ES-I3 (cell line): ENCODE measurements at regions not wholly inside any gene's neighbourhood (a gene's known extent, or its start where the extent isn't known, plus 50 kb on each side); places are given as distances from the start of the nearest gene placed in this dataset.

ENCODE experiments used
- H3K36me3 ChIP-seq: 2 replicates; pipeline ENCODE4 v1.6.1; 2013; ENCODE audit warnings: mild to moderate bottlenecking, low read length, control low read depth, moderate library complexity; ENCODE audit not compliant: insufficient read depth
- H3K4me1 ChIP-seq: 2 replicates; pipeline ENCODE4 v1.6.1; 2013; ENCODE audit warnings: mild to moderate bottlenecking, control low read depth, low read length; ENCODE audit not compliant: insufficient read depth
- H3K9ac ChIP-seq: 2 replicates; pipeline ENCODE4 v1.6.1; 2013; ENCODE audit warnings: low read depth, mild to moderate bottlenecking, low read length, moderate library complexity
- H3K9me3 ChIP-seq: 2 replicates; pipeline ENCODE4 v1.6.1; 2013; ENCODE audit warnings: mild to moderate bottlenecking, low read length, moderate library complexity; ENCODE audit not compliant: control insufficient read depth, insufficient read depth

DNA sequence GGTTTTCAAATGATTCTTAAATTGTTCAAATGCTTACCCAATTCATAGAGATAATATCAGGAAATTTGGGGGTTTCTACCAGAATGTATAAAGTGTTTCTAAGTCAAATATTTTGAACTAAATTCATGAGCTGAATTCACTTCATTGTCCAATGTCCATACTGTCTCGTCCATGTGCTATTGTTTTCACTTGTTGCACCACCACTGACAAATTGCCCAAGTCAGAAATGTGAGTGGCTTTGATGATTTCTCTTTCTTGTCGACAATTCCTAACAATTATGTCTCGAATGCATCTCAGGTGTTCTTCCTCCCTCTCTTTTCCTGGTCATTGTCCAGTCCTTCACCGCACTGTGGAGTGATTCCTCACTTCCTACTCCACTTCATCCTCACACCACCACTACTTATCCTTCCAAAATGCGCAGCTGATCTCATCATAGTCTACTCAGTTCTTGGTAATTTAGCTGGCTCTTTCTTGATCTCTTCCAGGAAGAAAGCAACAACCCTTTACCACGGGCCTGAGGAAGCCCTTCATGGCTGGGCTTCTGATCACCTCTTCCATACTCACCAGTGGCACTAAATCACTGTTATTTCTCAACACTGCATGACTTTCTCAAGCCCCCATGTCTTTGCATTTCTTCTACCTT, 161.1 kb downstream of the FOXA2 start:
- no peaks in the 10 kb centered on the region for H3K36me3 ChIP-seq
- no peak overlapping the region for H3K9ac ChIP-seq
- no peaks in the 10 kb centered on the region for H3K4me1 ChIP-seq
- no peaks in the 10 kb centered on the region for H3K9me3 ChIP-seq

DNA sequence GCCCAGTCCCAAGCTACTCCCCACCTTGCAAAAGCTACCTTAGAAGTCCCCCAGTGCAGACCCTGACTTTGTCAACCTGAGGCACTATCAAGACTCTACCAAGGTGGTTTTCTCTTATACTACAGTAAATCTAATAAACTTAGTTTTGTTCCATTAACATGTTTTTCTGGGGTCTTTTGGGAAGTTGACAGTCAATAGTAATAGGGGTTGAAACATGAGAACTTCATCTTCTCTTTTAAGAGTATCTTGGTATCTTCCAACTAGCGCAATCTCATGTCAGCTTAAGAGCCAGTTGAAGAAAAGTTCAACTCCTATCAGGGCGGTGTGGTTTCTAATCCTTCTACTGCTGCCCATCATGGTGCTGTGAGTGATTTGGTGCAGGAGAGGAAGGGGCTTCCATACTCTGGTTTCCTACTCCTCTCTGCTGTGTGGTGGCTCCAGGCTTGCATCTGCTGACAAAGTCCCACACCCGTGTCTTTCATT, 164.2 kb downstream of the FOXA2 start:
- Histone ChIP-seq H3K36me3 (no peaks in the 10 kb centered on the region), H3K4me1 (no peaks in the 10 kb centered on the region), H3K9me3 (no peaks in the 10 kb centered on the region), H3K9ac (no peak overlapping the region)

DNA sequence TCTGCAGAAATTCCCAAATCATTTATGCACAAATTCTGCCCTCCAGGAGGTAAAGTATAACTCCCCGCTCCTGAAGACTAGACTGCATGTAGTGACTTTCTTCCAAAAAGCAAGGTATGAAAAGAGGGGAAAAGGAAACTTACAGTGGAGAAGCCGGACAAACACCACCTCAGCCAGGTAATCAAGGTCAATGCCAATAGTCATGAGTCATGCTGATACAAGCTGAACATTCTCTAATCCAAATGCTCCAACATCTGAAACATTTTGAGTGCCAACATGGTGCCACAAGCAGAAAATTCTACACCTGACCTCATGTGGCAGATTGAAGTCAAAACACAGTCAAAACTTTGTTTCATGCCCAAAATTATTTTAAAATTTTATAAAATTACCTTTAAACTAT, 165.6 kb downstream of the FOXA2 start:
- Histone ChIP-seq H3K9me3 (no peaks in the 10 kb centered on the region), H3K9ac (no peak overlapping the region), H3K36me3 (no peaks in the 10 kb centered on the region), H3K4me1 (no peaks in the 10 kb centered on the region)

DNA sequence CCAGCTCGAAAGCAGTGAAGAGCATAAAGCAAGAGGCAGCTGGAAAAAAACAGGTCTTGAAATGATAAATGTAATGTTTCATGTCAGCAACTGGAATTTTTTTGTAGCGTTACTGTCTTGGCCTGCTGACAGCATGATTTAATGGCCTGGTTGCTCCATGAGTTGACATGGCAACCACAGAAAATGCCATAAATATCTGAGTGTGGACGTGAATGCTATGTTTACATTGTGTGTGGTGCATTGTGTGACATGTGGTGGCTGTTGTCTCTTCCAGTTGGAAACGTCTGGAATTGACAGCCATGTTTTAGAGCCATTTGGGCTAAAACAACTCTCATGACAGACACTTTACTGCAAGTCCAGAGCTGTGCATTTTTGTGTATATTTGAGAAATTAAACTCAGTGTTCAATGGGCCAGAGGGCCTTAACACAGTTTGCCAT, 170.0 kb downstream of the FOXA2 start:
- Histone ChIP-seq H3K4me1 (peaks cover 8% of the 10 kb centered on the region; the same call in 1 of the 2 replicates), H3K9ac (no peak overlapping the region), H3K36me3 (no peaks in the 10 kb centered on the region), H3K9me3 (no peaks in the 10 kb centered on the region)

DNA sequence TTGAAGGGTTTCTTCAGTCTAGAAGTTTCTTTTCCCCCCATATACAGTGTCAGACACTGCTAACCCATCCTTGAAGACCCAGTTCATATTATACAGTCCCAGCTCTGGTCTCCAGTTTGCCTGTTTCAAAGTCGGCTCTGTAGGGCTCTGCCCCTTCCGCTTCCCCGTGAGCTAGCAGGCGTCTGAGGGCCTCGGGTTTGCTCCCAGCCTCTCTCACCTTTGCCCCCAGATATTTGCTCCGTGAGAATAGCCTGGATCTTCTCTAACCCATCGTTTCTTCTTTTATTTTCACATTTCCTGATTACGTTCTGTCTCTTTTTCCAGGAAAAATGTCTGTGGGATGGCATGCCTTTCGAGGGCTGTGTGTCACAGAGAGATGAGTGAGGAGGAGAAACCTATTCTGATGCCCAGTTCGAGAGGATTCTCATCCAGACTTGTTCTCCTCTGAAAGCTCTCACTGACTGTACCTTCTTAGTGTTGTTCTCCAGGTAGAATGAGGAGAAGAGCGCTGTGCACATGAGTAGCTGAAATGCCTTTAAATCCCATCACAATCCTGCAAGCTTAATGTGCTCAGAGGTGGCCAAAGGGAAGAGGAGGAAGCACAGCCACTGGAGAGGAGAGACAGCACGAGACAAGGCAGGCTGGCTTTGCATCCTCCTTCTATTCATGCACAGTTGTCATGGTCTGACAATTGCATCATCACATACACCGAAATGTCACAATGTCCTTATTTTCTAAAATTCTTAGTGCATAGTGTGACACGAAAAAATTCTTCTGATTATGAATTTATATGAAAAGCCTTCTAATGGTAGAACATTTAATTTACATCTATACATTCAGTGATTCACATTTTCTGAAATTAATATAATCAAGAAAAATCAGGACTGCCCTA, 171.1 kb downstream of the FOXA2 start:
- Histone ChIP-seq H3K9ac (no peak overlapping the region), H3K4me1 (peaks cover 8% of the 10 kb centered on the region; the same call in 1 of the 2 replicates), H3K36me3 (no peaks in the 10 kb centered on the region), H3K9me3 (no peaks in the 10 kb centered on the region)

DNA sequence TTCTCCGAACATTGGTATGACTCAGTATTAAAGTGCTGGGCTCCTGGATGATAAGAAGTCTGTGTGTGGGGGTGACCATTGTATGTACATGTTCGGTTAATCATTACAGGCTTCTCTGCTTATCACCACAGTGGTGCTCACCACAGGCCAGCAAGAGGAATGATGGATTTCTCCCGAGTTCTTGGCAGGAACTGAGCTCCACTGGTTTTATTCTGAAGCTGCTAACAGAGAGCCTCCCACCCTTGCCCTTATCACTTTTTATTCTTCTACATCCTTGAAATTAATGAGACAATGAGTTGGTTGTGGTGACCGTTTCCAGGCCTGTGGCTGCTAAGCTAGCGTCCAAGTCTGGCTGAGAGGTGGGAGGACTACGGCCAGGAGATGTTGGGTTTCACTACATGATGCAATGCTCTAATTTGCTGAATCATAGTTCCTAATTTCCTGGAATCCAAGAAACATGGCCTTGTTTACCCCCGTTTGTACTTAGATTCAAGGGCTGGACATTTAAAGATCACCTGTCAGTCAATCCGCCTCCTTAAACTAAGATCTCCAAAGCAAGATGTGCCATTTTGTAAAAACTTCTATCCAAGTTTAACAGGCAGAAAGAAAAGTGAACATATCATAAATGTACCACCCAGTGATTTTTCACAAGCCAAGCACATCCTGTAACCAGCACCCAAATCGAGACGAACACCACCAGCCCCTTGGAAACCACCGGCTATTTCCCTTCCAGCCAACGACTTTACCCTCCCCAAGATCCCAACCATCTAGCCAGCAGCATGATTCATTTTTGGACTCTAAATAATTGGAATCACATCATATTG, 172.5 kb downstream of the FOXA2 start:
- Histone ChIP-seq H3K4me1 (peaks cover 8% of the 10 kb centered on the region; the same call in 1 of the 2 replicates), H3K36me3 (no peaks in the 10 kb centered on the region), H3K9ac (no peak overlapping the region), H3K9me3 (no peaks in the 10 kb centered on the region)

DNA sequence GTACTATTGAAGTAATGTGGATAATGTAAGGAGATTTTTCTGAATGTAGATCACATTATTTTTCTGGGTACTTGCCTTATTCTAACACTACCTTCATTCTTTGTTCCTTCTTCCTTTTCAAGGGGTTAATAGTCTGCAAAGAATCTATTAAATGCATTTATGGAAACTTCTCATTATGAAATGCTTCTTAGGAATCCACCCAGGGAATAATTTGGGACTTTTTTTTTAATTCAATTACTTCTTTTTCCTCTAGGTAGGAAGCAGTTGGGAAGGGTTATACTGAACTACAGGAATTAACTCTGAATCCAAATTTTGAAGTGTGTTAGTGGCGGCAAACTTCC, 173.1 kb downstream of the FOXA2 start:
- Histone ChIP-seq H3K9ac (no peak overlapping the region), H3K4me1 (peaks cover 8% of the 10 kb centered on the region; the same call in 1 of the 2 replicates), H3K36me3 (no peaks in the 10 kb centered on the region), H3K9me3 (no peaks in the 10 kb centered on the region)

DNA sequence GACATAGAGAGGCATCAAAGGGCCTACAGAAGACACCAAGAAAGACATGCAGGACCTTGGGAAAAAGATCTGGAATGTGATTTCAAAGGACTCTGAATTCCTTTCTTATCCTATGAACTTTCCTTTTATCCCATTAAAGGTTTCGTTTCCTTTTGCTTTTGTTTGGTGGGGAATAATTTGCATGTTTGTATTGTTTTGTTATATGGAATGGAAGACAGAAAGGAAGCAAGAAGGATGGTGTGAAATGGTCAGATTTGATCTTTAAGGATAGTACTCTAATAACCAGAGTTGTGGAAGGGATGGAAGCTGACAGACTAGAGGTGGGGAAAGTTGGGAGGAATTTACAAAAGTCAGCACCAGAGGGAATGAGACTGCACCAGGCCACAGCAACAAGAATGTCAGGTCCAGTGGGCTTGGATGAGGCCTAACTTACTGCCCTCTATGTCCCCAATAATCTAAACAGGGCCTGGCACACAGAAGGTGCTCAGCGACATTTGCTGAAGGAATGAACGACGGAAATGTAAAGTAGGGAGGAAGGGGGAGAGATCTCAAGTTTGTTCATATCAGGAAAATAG, 173.7 kb downstream of the FOXA2 start:
- Histone ChIP-seq H3K9ac (no peak overlapping the region), H3K4me1 (peaks cover 8% of the 10 kb centered on the region; the same call in 1 of the 2 replicates), H3K9me3 (no peaks in the 10 kb centered on the region), H3K36me3 (no peaks in the 10 kb centered on the region)

DNA sequence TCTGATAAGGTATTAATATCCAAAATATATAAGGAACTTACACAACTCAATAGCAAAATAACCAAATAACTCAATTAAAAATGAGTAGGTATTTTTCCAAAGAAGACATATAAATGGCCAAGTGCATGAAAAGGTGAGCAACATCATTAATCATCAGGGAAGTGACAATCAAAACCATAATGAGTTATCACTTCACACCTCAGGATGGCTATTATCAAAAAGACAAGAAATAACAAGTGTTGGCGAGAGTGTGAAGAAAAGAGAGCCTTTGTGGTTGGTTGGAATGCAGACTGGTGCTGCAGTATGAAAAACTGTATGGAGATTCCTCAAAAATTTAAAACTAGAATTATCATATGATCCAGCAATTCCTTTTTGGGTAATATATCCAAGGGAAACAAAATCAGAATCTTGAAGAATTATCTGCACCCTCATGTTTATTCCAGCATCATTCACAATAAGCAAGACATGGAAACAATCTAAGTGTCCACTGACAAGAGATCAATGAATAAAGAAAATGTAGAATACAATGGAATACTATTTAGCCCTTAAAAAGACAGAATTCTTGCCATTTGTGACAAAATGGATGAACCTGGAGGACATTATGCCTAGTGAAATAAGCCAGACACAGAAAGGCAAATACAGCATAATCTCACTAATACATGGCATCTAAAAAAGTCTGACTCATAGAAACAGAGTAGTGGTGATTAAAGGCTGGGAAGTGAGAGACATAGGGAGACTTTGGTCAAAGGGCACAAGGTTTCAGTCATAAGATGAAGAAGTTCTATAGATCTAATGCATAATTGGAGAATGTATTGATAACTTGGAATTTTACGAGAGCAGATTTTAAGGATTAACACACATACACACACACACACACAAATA, 175.6 kb downstream of the FOXA2 start:
- Histone ChIP-seq H3K9ac (no peak overlapping the region), H3K9me3 (no peaks in the 10 kb centered on the region), H3K4me1 (peaks cover 8% of the 10 kb centered on the region), H3K36me3 (no peaks in the 10 kb centered on the region)

DNA sequence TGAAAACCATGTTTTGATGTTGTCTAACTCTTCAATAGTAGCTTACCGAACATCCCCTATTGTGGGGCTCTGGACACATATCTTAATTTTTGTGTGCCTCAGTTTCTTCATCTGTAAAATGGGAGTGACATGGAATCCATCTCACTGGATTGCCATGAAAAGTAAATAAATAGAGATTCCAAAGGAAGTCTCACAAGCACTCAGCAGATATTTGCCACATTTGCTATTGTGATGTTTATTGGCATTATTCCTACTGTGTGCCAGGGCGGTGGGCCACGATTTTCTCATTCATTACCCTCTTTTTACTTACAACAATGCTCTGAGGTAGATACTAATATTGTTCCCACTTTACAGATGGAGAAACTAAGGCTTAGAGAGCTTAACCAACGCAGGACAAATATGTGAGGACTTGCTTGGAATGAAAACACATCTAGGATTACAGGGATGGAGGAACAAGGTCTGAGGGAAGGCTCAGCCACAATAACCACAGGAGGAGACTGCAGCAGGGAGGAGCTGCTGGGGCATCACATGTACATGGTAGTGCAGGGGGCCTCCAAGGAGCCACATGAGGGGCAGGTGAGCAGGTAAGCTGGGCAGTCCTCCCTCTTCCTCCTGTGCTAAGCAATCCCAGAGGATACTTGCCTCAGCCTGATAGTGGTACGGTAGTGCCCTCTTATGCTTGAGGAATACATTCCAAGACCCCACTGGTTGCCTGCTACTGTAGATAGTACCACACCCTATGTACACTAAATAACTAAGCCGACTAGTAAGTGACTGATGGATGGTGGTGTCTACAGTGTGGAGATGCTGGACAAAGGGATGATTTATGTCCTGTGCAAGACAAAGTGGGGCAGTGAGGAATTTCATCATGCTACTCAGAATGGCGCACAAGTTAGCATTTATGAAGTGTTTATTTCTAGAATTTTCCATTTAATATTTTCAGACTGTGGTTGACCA, 176.9 kb downstream of the FOXA2 start:
- Histone ChIP-seq H3K9me3 (no peaks in the 10 kb centered on the region), H3K9ac (no peak overlapping the region), H3K36me3 (no peaks in the 10 kb centered on the region), H3K4me1 (peaks cover 20% of the 10 kb centered on the region)

DNA sequence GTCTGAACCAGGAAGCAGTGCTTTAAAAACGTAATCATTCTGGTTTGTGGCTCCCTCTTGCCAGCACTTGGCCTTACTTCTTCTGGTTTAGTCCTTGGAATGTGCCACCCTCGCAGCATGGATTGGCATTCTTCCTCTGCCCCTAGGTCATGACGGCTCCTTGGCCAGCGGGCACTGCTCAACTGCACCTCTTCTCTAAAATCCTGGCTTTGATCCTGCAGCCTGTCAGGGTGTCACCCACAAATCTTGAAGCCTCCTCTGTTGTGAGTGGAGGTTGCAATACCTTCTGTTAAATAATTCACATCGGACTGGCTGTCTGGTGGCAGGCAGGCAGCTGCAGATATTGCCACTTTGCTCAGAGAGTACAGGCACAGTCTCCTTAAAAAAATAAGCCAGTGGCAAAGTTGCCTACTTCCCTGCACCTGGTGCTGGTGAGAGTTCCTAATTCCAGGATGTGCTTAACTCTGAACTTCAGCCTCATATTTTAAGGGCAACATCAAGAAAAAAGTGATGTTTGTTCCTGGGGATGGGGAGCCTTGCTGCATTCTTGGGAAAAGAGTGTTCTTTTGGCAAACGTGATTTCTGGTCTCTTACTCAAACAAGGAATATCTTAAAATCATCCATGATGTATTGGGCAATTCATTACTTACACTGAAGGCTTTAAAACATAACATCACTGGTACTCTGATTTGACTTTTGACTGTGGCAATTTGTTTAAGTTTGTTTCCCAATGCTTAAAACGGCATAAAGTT, 179.8 kb downstream of the FOXA2 start:
- H3K9ac ChIP-seq, result no peak overlapping the region
- H3K9me3 ChIP-seq, result no peaks in the 10 kb centered on the region
- peaks cover 14% of the 10 kb centered on the region; the same call in 1 of the 2 replicates for H3K4me1 ChIP-seq
- H3K36me3 ChIP-seq, result no peaks in the 10 kb centered on the region
